A673 (cell line): ENCODE measurements at regions not wholly inside any gene's neighbourhood (a gene's known extent, or its start where the extent isn't known, plus 50 kb on each side); places are given as distances from the start of the nearest gene placed in this dataset.

Experiments used
- BruUV-seq: library from RNA; stranded (reverse); fragments of 400-500 nt; replicated peaks from 2 replicates; lab custom pipeline; 2021; lab: Mats Ljungman, UMichigan
- CTCF ChIA-PET: fragments of 300-600 bp; sonication (Branson Sonifier 250); formaldehyde crosslinking; loops from one replicate; lab custom pipeline; 2022; ENCODE audit warnings: antibody characterized with exemption; lab: Charles Lee
- POLR2A ChIA-PET: fragments of 300-600 bp; sonication (Branson Sonifier 250); formaldehyde crosslinking; loops from one replicate; lab custom pipeline; 2022; ENCODE audit warnings: antibody characterized with exemption; ENCODE audit not compliant: low non-redundant PET; lab: Charles Lee
- DNase-seq: peaks from one replicate; pipeline ENCODE4 v3.0.0-alpha.2; 2015; ENCODE audit warnings: low spot score
- H3K27ac ChIP-seq: fragments of 200-600 bp; sonication (generic); 2 replicates; pipeline ENCODE4 v1.5.1; 2016; ENCODE audit warnings: mixed run types, low read depth, mild to moderate bottlenecking, mixed read lengths, antibody characterized with exemption, low read length; ENCODE audit not compliant: poor library complexity, severe bottlenecking
- H3K27me3 ChIP-seq: fragments of 200-600 bp; sonication (generic); replicated peaks from 2 replicates; pipeline ENCODE4 v1.6.1; 2017; ENCODE audit warnings: mixed run types, low read depth, mild to moderate bottlenecking, mixed read lengths, antibody characterized with exemption, low read length; ENCODE audit not compliant: insufficient read depth, poor library complexity
- H3K36me3 ChIP-seq: fragments of 200-600 bp; sonication (generic); 2 replicates; pipeline ENCODE4 v1.6.1; 2016; ENCODE audit warnings: mixed run types, mild to moderate bottlenecking, mixed read lengths, antibody characterized with exemption, low read length; ENCODE audit not compliant: insufficient read depth, poor library complexity, severe bottlenecking
- H3K4me1 ChIP-seq: fragments of 200-600 bp; sonication (generic); 2 replicates; pipeline ENCODE4 v1.6.1; 2017; ENCODE audit warnings: mixed run types, mild to moderate bottlenecking, mixed read lengths, antibody characterized with exemption, low read length; ENCODE audit not compliant: insufficient read depth, poor library complexity, severe bottlenecking
- H3K4me3 ChIP-seq: fragments of 200-600 bp; sonication (generic); 2 replicates; pipeline ENCODE4 v1.5.1; 2016; ENCODE audit warnings: low read depth, mixed run types, mild to moderate bottlenecking, mixed read lengths, low read length; ENCODE audit not compliant: poor library complexity, severe bottlenecking
- H3K9me3 ChIP-seq: fragments of 200-600 bp; sonication (generic); 2 replicates; pipeline ENCODE4 v1.6.1; 2016; ENCODE audit warnings: mixed run types, low read depth, mild to moderate bottlenecking, mixed read lengths, antibody characterized with exemption, low read length; ENCODE audit not compliant: poor library complexity, severe bottlenecking
- EZH2 ChIP-seq: fragments of 200-600 bp; sonication (generic); IDR thresholded peaks from 2 replicates; pipeline ENCODE4 v1.6.1; 2017; ENCODE audit warnings: borderline replicate concordance, low read depth, mild to moderate bottlenecking, mixed read lengths, antibody characterized with exemption, low read length; ENCODE audit not compliant: poor library complexity, severe bottlenecking
- intact Hi-C: fragments of 100-400 bp; cut with micrococcal nuclease; formaldehyde crosslinking; loops from one replicate; pipeline ENCODE4 v1.10.0; 2022; ENCODE audit not compliant: unreplicated experiment
- TF ChIP-seq, protein P1 (sequence below): fragments of 300-800, 200-600 bp; sonication (generic); conservative IDR thresholded peaks from 2 replicates; pipeline ENCODE4 v1.5.1; 2017; ENCODE audit warnings: low read depth, mild to moderate bottlenecking, antibody characterized with exemption, low read length, moderate library complexity, mixed read lengths

DNA sequence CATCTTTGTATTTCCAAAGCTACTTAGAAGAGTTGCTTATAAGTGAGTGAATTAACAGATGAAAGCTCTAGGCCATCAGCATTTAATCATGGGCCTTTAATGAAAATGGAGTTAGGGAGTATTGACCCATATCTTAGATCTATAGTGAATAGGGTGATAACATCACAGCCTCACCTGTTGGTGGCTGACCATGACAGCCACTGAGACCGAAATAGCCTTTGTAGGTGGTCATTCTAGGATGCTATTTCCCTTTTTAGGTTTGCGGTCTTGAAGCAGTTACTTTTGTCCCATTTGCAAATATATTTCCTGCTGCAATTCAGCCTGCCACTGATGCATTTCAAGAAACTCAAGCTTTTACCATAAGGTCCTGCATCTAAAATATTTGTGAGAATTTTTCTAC is 410.1 kb upstream of the LYPLAL1 start:
- peaks cover 80% of the 10 kb centered on the region for H3K27me3 ChIP-seq
- H3K9me3 ChIP-seq: no peaks in the 10 kb centered on the region
- TF ChIP-seq EZH2: no peak
- TF ChIP-seq, protein P1, sequence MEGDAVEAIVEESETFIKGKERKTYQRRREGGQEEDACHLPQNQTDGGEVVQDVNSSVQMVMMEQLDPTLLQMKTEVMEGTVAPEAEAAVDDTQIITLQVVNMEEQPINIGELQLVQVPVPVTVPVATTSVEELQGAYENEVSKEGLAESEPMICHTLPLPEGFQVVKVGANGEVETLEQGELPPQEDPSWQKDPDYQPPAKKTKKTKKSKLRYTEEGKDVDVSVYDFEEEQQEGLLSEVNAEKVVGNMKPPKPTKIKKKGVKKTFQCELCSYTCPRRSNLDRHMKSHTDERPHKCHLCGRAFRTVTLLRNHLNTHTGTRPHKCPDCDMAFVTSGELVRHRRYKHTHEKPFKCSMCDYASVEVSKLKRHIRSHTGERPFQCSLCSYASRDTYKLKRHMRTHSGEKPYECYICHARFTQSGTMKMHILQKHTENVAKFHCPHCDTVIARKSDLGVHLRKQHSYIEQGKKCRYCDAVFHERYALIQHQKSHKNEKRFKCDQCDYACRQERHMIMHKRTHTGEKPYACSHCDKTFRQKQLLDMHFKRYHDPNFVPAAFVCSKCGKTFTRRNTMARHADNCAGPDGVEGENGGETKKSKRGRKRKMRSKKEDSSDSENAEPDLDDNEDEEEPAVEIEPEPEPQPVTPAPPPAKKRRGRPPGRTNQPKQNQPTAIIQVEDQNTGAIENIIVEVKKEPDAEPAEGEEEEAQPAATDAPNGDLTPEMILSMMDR: no peak
- no peak overlapping the region for H3K27ac ChIP-seq
- intact Hi-C loops: no loop called here
- H3K36me3 ChIP-seq: no peaks in the 10 kb centered on the region
- ChIA-PET CTCF (no interaction called here), POLR2A (no interaction called here)
- H3K4me1 ChIP-seq: no peaks in the 10 kb centered on the region
- H3K4me3 ChIP-seq: no peak overlapping the region
- BruUV-seq: no TSS peak
- no peak for DNase-seq

DNA sequence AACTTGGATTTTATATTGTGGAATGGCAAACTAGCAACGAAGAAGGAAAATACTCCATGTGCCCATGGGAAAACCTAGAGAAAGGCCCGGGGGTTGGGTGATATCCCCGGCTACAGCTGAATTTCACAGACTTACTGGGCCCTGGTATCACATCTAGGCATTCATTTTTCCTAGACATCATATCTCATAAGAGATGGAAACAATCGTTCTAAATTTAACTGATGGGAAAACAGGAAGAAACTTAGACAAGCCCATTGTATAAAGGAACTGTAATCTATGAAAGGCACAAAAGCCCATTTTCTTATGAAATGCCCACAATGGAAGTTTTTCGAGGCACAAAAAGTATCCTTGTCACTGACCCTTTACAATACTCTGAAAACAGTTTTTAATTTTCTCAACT is 407.9 kb upstream of the LYPLAL1 start:
- TF ChIP-seq, protein P1: no peak
- TF ChIP-seq EZH2: no peak
- intact Hi-C loops: no loop called here
- ChIA-PET POLR2A (no interaction called here), CTCF (no interaction called here)
- Histone ChIP-seq H3K9me3 (no peaks in the 10 kb centered on the region), H3K36me3 (no peaks in the 10 kb centered on the region), H3K4me1 (no peaks in the 10 kb centered on the region), H3K27ac (no peak overlapping the region), H3K27me3 (peaks cover 87% of the 10 kb centered on the region), H3K4me3 (no peak overlapping the region)
- no TSS peak for BruUV-seq
- DNase-seq: no peak

GRCh38 chr1:218771931-218772330 is 401.7 kb upstream of the LYPLAL1 start:
- TF ChIP-seq, protein P1: no peak
- no peak for TF ChIP-seq EZH2
- Histone ChIP-seq H3K27me3 (peaks cover 69% of the 10 kb centered on the region), H3K36me3 (no peaks in the 10 kb centered on the region), H3K4me1 (no peaks in the 10 kb centered on the region), H3K27ac (no peak overlapping the region), H3K9me3 (no peaks in the 10 kb centered on the region), H3K4me3 (no peak overlapping the region)
- ChIA-PET POLR2A (no interaction called here), CTCF (no interaction called here)
- DNase-seq: no peak
- no TSS peak for BruUV-seq
- intact Hi-C loops: no loop called here

GRCh38 chr1:218772575-218772974 is 401.1 kb upstream of the LYPLAL1 start:
- ChIA-PET CTCF (no interaction called here), POLR2A (no interaction called here)
- Histone ChIP-seq H3K4me1 (no peaks in the 10 kb centered on the region), H3K9me3 (no peaks in the 10 kb centered on the region), H3K27me3 (peaks cover 63% of the 10 kb centered on the region), H3K36me3 (no peaks in the 10 kb centered on the region), H3K27ac (no peak overlapping the region), H3K4me3 (no peak overlapping the region)
- TF ChIP-seq EZH2: no peak
- TF ChIP-seq, protein P1: no peak
- DNase-seq: no peak
- BruUV-seq: no TSS peak
- intact Hi-C loops: no loop called here
